NB4 (cell line): ENCODE measurements at regions not wholly inside any gene's neighbourhood (a gene's known extent, or its start where the extent isn't known, plus 50 kb on each side); places are given as distances from the start of the nearest gene placed in this dataset.

Experiments
- POLR2A ChIP-seq: IDR thresholded peaks from 2 replicates; pipeline ENCODE4 v1.6.1; 2011; ENCODE audit warnings: mild to moderate bottlenecking; ENCODE audit not compliant: insufficient read length; ENCODE audit errors: extremely low read depth
- TF ChIP-seq, protein P1 (sequence below): IDR thresholded peaks from one replicate; pipeline ENCODE4 v1.5.1; 2012; ENCODE audit warnings: low read depth, low read length

DNA sequence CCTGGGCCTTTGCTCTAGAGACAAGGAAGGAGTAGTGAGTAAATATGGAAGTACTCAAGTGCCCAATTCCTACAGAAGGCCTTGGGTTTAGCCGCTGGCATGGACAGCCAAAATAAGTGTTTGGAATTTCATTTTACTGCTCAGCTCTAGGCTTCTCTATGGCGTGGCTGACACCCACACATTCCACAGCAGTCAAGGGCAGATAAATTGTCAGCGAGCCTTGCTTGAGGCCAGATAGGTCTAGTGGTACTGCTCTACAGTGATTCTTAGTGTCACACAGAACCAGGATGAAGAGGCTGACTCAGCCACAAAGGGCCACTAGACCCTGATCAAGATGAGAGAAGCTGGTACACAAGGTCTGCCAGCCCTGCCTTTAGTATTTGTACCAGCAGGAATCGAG is 111.0 kb upstream of the NFIB start:
- TF ChIP-seq, protein P1, sequence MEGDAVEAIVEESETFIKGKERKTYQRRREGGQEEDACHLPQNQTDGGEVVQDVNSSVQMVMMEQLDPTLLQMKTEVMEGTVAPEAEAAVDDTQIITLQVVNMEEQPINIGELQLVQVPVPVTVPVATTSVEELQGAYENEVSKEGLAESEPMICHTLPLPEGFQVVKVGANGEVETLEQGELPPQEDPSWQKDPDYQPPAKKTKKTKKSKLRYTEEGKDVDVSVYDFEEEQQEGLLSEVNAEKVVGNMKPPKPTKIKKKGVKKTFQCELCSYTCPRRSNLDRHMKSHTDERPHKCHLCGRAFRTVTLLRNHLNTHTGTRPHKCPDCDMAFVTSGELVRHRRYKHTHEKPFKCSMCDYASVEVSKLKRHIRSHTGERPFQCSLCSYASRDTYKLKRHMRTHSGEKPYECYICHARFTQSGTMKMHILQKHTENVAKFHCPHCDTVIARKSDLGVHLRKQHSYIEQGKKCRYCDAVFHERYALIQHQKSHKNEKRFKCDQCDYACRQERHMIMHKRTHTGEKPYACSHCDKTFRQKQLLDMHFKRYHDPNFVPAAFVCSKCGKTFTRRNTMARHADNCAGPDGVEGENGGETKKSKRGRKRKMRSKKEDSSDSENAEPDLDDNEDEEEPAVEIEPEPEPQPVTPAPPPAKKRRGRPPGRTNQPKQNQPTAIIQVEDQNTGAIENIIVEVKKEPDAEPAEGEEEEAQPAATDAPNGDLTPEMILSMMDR: no peak
- TF ChIP-seq POLR2A: no peak
